HCT116 (cell line): ENCODE measurements at regions not wholly inside any gene's neighbourhood (a gene's known extent, or its start where the extent isn't known, plus 50 kb on each side); places are given as distances from the start of the nearest gene placed in this dataset.

Experiments used
- ATAC-seq: fragments of 200-7000 bp; cut with Tn5 transposase; 2 replicates; pipeline ENCODE4 v1.9.1; 2020; ENCODE audit warnings: mild to moderate bottlenecking, moderate library complexity
- BruUV-seq: library from RNA; stranded (reverse); fragments of 400-500 nt; replicated peaks from 2 replicates; lab custom pipeline; 2021; lab: Mats Ljungman, UMichigan
- CTCF ChIA-PET: fragments of 300-600 bp; sonication (Branson Sonifier 250); formaldehyde crosslinking; loops from one replicate; lab custom pipeline; 2021; ENCODE audit warnings: antibody characterized with exemption; lab: Charles Lee
- POLR2A ChIA-PET: fragments of 300-600, 350-600 bp; sonication (Branson Sonifier 250); formaldehyde crosslinking; loops from one replicate; lab custom pipeline; 2021; ENCODE audit warnings: antibody characterized with exemption; lab: Charles Lee
- RAD21 ChIA-PET, 2 experiments: fragments of 300-600 bp; sonication (Branson Sonifier 250); formaldehyde crosslinking; loops; one replicate each; lab custom pipeline; 2023; ENCODE audit warnings: low total read pairs in 2 of 2; ENCODE audit not compliant: uncharacterized antibody in 2 of 2, unreplicated experiment in 2 of 2, low non-redundant PET in 1 of 2; lab: Charles Lee
- DNase-seq: peaks from one replicate; pipeline ENCODE4 v3.0.0-alpha.2; 2010; ENCODE audit warnings: low read depth, low spot score
- H2AFZ ChIP-seq: fragments of 200-600 bp; shearing (Covaris generic), sonication (generic); 2 replicates; pipeline ENCODE4 v1.6.1; 2017; ENCODE audit warnings: low read depth, mixed run types, mixed read lengths, antibody characterized with exemption, low read length; ENCODE audit not compliant: poor library complexity, severe bottlenecking
- H3K27ac ChIP-seq: 2 replicates; pipeline ENCODE4 v1.5.1; 2012; ENCODE audit warnings: low read depth, low read length
- H3K27me3 ChIP-seq: fragments of 200-600 bp; sonication (generic); 2 replicates; pipeline ENCODE4 v1.6.1; 2016; ENCODE audit warnings: mixed run types, low read length, mixed read lengths; ENCODE audit not compliant: insufficient read depth
- H3K36me3 ChIP-seq, 2 experiments: fragments of 200-500 bp in 1 of 2; fragments of 200-600 bp in 1 of 2; sonication (Bioruptor generic) in 1 of 2; sonication (generic) in 1 of 2; 2 replicates each; pipeline versions ENCODE4 v1.5.1 to v1.6.1; 2014 to 2016; ENCODE audit warnings: low read length in 2 of 2, inconsistent platforms in 1 of 2, mixed read lengths in 1 of 2, mixed run types in 1 of 2; ENCODE audit not compliant: insufficient read depth in 2 of 2, control insufficient read depth in 1 of 2
- H3K4me1 ChIP-seq, 2 experiments: fragments of 200-600 bp in 1 of 2; sonication (generic) in 1 of 2; 2 replicates each; pipeline versions ENCODE4 v1.5.1 to v1.6.1; 2012 to 2017; ENCODE audit warnings: low read length in 2 of 2, inconsistent platforms in 1 of 2, mild to moderate bottlenecking in 1 of 2, mixed read lengths in 1 of 2, mixed run types in 1 of 2, moderate library complexity in 1 of 2; ENCODE audit not compliant: insufficient read depth in 2 of 2, control insufficient read depth in 1 of 2
- H3K4me2 ChIP-seq: fragments of 200-600 bp; sonication (generic); 2 replicates; pipeline ENCODE4 v1.6.1; 2017; ENCODE audit warnings: mixed run types, low read length, mixed read lengths
- H3K4me3 ChIP-seq, 2 experiments: fragments of 200-600 bp in 1 of 2; sonication (generic) in 1 of 2; replicated peaks in 1 of 2; 2 replicates each; pipeline ENCODE4 v1.5.1; 2011 to 2016; ENCODE audit warnings: low read length in 2 of 2, control low read depth in 1 of 2, low read depth in 1 of 2, mild to moderate bottlenecking in 1 of 2, mixed read lengths in 1 of 2, mixed run types in 1 of 2
- H3K79me2 ChIP-seq: fragments of 200-600 bp; sonication (generic); 2 replicates; pipeline ENCODE4 v1.6.1; 2017; ENCODE audit warnings: mild to moderate bottlenecking, mixed run types, low read length, moderate library complexity, mixed read lengths; ENCODE audit not compliant: insufficient read depth
- H3K9ac ChIP-seq: fragments of 200-600 bp; sonication (generic); 2 replicates; pipeline ENCODE4 v1.6.1; 2016; ENCODE audit warnings: low read length, mixed read lengths
- H3K9me2 ChIP-seq: fragments of 200-600 bp; sonication (generic), shearing (Covaris generic); 2 replicates; pipeline ENCODE4 v1.6.1; 2017; ENCODE audit warnings: mixed run types, mild to moderate bottlenecking, moderate library complexity; ENCODE audit not compliant: insufficient read depth
- H3K9me3 ChIP-seq, 2 experiments: fragments of 200-500 bp in 1 of 2; fragments of 200-600 bp in 1 of 2; sonication (Bioruptor generic) in 1 of 2; sonication (generic) in 1 of 2; 2 replicates each; pipeline ENCODE4 v1.6.1; 2014 to 2017; ENCODE audit warnings: low read length in 2 of 2, mixed read lengths in 2 of 2, inconsistent platforms in 1 of 2, low read depth in 1 of 2, mild to moderate bottlenecking in 1 of 2, mixed run types in 1 of 2, moderate library complexity in 1 of 2; ENCODE audit not compliant: control insufficient read depth in 1 of 2, insufficient read depth in 1 of 2
- H4K20me1 ChIP-seq: fragments of 200-600 bp; sonication (generic), shearing (Covaris generic); 2 replicates; pipeline ENCODE4 v1.6.1; 2017; ENCODE audit warnings: mixed run types, mild to moderate bottlenecking, moderate library complexity; ENCODE audit not compliant: insufficient read depth
- EGR1 ChIP-seq: IDR thresholded peaks from 2 replicates; pipeline ENCODE4 v1.6.1; 2012; ENCODE audit warnings: low read depth
- ELF1 ChIP-seq: IDR thresholded peaks from 2 replicates; pipeline ENCODE4 v1.6.1; 2012; ENCODE audit warnings: low read depth, borderline replicate concordance
- SIN3A ChIP-seq: IDR thresholded peaks from 2 replicates; pipeline ENCODE4 v1.6.1; 2012; ENCODE audit warnings: low read depth
- SRF ChIP-seq: IDR thresholded peaks from 2 replicates; pipeline ENCODE4 v1.6.1; 2012; ENCODE audit warnings: low read depth
- ZBTB33 ChIP-seq: IDR thresholded peaks from 2 replicates; pipeline ENCODE4 v1.6.1; 2011; ENCODE audit warnings: mild to moderate bottlenecking, low read length, moderate library complexity; ENCODE audit not compliant: insufficient replicate concordance; ENCODE audit errors: extremely low read depth
- intact Hi-C: fragments of 100-400 bp; cut with micrococcal nuclease; formaldehyde crosslinking; loops from 2 replicates; pipeline ENCODE4 v1.10.0; 2022
- TF ChIP-seq, protein P1 (sequence below): IDR thresholded peaks from 2 replicates; pipeline ENCODE4 v1.6.1; 2012
- TF ChIP-seq, protein P2 (sequence below): IDR thresholded peaks from 2 replicates; pipeline ENCODE4 v1.6.1; 2012; ENCODE audit warnings: low read depth

DNA sequence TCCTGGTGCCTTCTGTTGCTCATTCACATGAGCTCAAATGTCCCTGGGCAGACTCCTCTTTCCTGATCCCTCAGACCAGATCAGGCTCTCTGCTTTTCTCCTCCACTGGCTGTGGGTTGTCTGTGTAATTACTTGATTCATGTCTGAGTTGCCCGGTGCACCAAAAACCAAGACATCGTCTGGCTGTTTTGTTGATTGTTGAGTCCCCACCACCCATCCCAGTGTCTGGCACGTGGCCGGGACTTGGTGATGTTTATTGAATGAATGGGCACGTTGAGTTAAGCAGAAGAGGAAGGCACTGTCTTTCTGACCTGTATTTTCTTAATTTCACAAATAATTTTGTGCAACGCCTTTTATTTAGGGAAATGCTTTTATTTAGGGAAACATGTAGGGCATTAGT is 499.1 kb upstream of the HS6ST1 start (continued):
- TF ChIP-seq ZBTB33 (no peak), EGR1 (no peak), ELF1 (no peak)
- TF ChIP-seq, protein P1, sequence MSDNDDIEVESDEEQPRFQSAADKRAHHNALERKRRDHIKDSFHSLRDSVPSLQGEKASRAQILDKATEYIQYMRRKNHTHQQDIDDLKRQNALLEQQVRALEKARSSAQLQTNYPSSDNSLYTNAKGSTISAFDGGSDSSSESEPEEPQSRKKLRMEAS = no peak

DNA sequence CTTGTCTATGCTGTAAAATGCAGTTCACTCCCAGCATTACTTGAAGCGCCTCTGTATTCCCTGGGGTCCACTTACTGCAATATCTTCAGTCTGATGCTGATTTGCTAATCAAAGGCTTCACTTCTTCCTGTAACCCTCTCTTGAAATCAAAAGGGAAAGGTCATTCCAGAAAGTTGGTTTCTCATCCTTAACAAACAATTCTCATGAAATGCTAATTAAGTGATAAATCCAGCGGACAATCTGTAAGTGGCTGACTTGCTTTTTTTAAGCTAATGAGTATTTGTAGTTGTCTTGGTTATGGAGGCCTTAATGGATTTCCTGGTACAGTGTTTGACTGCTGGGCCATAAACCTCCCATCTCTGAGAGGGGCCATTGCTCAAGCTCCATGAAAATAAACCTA is 499.6 kb upstream of the HS6ST1 start:
- Histone ChIP-seq H3K4me1 (no peaks in the 10 kb centered on the region), H2AFZ (no peak overlapping the region), H3K9me2 (no peaks in the 10 kb centered on the region), H3K9me3 (no peaks in the 10 kb centered on the region), H3K27ac (no peak overlapping the region), H3K9ac (no peak overlapping the region), H3K4me2 (no peak overlapping the region), H3K4me3 (no peak overlapping the region), H4K20me1 (no peaks in the 10 kb centered on the region), H3K79me2 (no peaks in the 10 kb centered on the region), H3K36me3 (no peaks in the 10 kb centered on the region), H3K27me3 (peaks cover 63% of the 10 kb centered on the region)
- ATAC-seq = no peak
- TF ChIP-seq, protein P2, sequence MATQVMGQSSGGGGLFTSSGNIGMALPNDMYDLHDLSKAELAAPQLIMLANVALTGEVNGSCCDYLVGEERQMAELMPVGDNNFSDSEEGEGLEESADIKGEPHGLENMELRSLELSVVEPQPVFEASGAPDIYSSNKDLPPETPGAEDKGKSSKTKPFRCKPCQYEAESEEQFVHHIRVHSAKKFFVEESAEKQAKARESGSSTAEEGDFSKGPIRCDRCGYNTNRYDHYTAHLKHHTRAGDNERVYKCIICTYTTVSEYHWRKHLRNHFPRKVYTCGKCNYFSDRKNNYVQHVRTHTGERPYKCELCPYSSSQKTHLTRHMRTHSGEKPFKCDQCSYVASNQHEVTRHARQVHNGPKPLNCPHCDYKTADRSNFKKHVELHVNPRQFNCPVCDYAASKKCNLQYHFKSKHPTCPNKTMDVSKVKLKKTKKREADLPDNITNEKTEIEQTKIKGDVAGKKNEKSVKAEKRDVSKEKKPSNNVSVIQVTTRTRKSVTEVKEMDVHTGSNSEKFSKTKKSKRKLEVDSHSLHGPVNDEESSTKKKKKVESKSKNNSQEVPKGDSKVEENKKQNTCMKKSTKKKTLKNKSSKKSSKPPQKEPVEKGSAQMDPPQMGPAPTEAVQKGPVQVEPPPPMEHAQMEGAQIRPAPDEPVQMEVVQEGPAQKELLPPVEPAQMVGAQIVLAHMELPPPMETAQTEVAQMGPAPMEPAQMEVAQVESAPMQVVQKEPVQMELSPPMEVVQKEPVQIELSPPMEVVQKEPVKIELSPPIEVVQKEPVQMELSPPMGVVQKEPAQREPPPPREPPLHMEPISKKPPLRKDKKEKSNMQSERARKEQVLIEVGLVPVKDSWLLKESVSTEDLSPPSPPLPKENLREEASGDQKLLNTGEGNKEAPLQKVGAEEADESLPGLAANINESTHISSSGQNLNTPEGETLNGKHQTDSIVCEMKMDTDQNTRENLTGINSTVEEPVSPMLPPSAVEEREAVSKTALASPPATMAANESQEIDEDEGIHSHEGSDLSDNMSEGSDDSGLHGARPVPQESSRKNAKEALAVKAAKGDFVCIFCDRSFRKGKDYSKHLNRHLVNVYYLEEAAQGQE = no peak
- TF ChIP-seq SIN3A = no peak
- TF ChIP-seq ZBTB33 = no peak
- TF ChIP-seq SRF = no peak
- no peak for DNase-seq
- ChIA-PET CTCF (no interaction called here), RAD21 (no interaction called here), POLR2A (no interaction called here)
- BruUV-seq = no TSS peak
- intact Hi-C loops = no loop called here
